ENCODE measurements at regions not wholly inside any gene's neighbourhood (a gene's known extent, or its start where the extent isn't known, plus 50 kb on each side); places are given as distances from the start of the nearest gene placed in this dataset.

GRCh38 chr17:74010903-74011302 lies 192.6 kb upstream of the RPL38 start:
- TF ChIP-seq, protein P1, sequence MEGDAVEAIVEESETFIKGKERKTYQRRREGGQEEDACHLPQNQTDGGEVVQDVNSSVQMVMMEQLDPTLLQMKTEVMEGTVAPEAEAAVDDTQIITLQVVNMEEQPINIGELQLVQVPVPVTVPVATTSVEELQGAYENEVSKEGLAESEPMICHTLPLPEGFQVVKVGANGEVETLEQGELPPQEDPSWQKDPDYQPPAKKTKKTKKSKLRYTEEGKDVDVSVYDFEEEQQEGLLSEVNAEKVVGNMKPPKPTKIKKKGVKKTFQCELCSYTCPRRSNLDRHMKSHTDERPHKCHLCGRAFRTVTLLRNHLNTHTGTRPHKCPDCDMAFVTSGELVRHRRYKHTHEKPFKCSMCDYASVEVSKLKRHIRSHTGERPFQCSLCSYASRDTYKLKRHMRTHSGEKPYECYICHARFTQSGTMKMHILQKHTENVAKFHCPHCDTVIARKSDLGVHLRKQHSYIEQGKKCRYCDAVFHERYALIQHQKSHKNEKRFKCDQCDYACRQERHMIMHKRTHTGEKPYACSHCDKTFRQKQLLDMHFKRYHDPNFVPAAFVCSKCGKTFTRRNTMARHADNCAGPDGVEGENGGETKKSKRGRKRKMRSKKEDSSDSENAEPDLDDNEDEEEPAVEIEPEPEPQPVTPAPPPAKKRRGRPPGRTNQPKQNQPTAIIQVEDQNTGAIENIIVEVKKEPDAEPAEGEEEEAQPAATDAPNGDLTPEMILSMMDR (IDR thresholded peaks at IDR 0.05) = no peak
- TF ChIP-seq POLR2A (IDR thresholded peaks at IDR 0.05) = no peak

All from right lobe of liver (tissue), 4 donors.